SK-N-SH (cell line): ENCODE measurements at regions not wholly inside any gene's neighbourhood (a gene's known extent, or its start where the extent isn't known, plus 50 kb on each side); places are given as distances from the start of the nearest gene placed in this dataset.

Experiments
- CTCF ChIA-PET: fragments of 300-600, 350-600 bp; formaldehyde crosslinking; extraction: SDS; loops from one replicate; lab custom pipeline; 2021; lab: Yijun Ruan, JAX
- POLR2A ChIA-PET: fragments of 350-600 bp; sonication (Branson Sonifier 250); formaldehyde crosslinking; extraction: SDS; loops from one replicate; lab custom pipeline; 2020; ENCODE audit warnings: antibody characterized with exemption, inconsistent platforms; lab: Yijun Ruan, JAX
- DNase-seq: peaks from one replicate; pipeline ENCODE4 v3.0.0; 2012
- H2AFZ ChIP-seq: fragments of 200-600 bp; sonication (generic); 2 replicates; pipeline ENCODE4 v1.8.1; 2016; ENCODE audit warnings: antibody characterized with exemption, mild to moderate bottlenecking, low read depth
- H3F3A ChIP-seq: fragments of 200-600 bp; sonication (generic); replicated peaks from 2 replicates; pipeline ENCODE3; 2016; ENCODE audit warnings: antibody characterized with exemption, mild to moderate bottlenecking; ENCODE audit not compliant: insufficient read depth
- H3K27ac ChIP-seq, 2 experiments: fragments of 200-500 bp in 1 of 2; fragments of 200-600 bp in 1 of 2; sonication (Bioruptor generic) in 1 of 2; sonication (generic), shearing (Covaris generic) in 1 of 2; 2 replicates each; pipeline versions ENCODE4 v1.5.1 to v1.6.1; 2014 to 2016; ENCODE audit warnings: low read depth in 2 of 2, inconsistent platforms in 1 of 2, low read length in 1 of 2, mild to moderate bottlenecking in 1 of 2, mixed read lengths in 1 of 2
- H3K27me3 ChIP-seq: fragments of 200-600 bp; sonication (generic), shearing (Covaris generic); 2 replicates; pipeline ENCODE4 v1.6.1; 2016; ENCODE audit warnings: mixed run types; ENCODE audit not compliant: insufficient read depth
- H3K36me3 ChIP-seq, 2 experiments: fragments of 200-500 bp in 1 of 2; fragments of 200-600 bp in 1 of 2; sonication (Bioruptor generic) in 1 of 2; sonication (generic) in 1 of 2; replicated peaks in 1 of 2; 2 replicates each; pipeline versions ENCODE3 to v1.5.1; 2014 to 2016; ENCODE audit warnings: low read length in 1 of 2, mild to moderate bottlenecking in 1 of 2; ENCODE audit not compliant: insufficient read depth in 2 of 2, control insufficient read depth in 1 of 2
- H3K4me1 ChIP-seq, 2 experiments: fragments of 200-500 bp in 1 of 2; fragments of 200-600 bp in 1 of 2; sonication (Bioruptor generic) in 1 of 2; sonication (generic), shearing (Covaris generic) in 1 of 2; 2 replicates each; pipeline versions ENCODE4 v1.5.1 to v1.6.1; 2014 to 2016; ENCODE audit warnings: low read depth in 1 of 2, low read length in 1 of 2, mixed run types in 1 of 2; ENCODE audit not compliant: insufficient read depth in 2 of 2, control insufficient read depth in 1 of 2
- H3K4me2 ChIP-seq: fragments of 200-600 bp; sonication (generic), shearing (Covaris generic); 2 replicates; pipeline ENCODE4 v1.6.1; 2017; ENCODE audit warnings: mixed run types
- H3K4me3 ChIP-seq, 2 experiments: fragments of 200-500 bp in 1 of 2; fragments of 200-600 bp in 1 of 2; sonication (Bioruptor generic) in 1 of 2; sonication (generic), shearing (Covaris generic) in 1 of 2; 2 replicates each; pipeline versions ENCODE4 v1.5.1 to v1.8.1; 2014 to 2016; ENCODE audit warnings: low read depth in 2 of 2, inconsistent platforms in 1 of 2, low read length in 1 of 2, mild to moderate bottlenecking in 1 of 2, mixed read lengths in 1 of 2, moderate library complexity in 1 of 2
- H3K79me2 ChIP-seq: fragments of 200-600 bp; sonication (generic); 2 replicates; pipeline ENCODE4 v1.8.1; 2017; ENCODE audit warnings: mild to moderate bottlenecking; ENCODE audit not compliant: insufficient read depth
- H3K9ac ChIP-seq: fragments of 200-600 bp; sonication (generic); 2 replicates; pipeline ENCODE4 v1.6.1; 2017; ENCODE audit warnings: mixed run types
- H3K9me2 ChIP-seq: fragments of 200-600 bp; sonication (generic); 2 replicates; pipeline ENCODE4 v1.6.1; 2017; ENCODE audit warnings: mixed run types
- H3K9me3 ChIP-seq: fragments of 200-600 bp; sonication (generic); 2 replicates; pipeline ENCODE4 v1.6.1; 2017; ENCODE audit warnings: mixed run types, mild to moderate bottlenecking, moderate library complexity
- H4K20me1 ChIP-seq: fragments of 200-600 bp; sonication (generic); 2 replicates; pipeline ENCODE4 v1.6.1; 2017; ENCODE audit warnings: mild to moderate bottlenecking, mixed run types; ENCODE audit not compliant: insufficient read depth
- CHD2 ChIP-seq: fragments of 150-350 bp; IDR thresholded peaks from 2 replicates; pipeline ENCODE4 v1.6.1; 2018; ENCODE audit warnings: low read length; ENCODE audit not compliant: partially characterized antibody
- CTCF ChIP-seq: fragments of 200-600 bp; sonication (generic); IDR thresholded peaks from 2 replicates; pipeline ENCODE4 v1.6.1; 2017; ENCODE audit warnings: antibody characterized with exemption, mild to moderate bottlenecking, moderate library complexity
- ELF1 ChIP-seq: IDR thresholded peaks from 2 replicates; pipeline ENCODE4 v1.4.0; 2012
- FOSL2 ChIP-seq: IDR thresholded peaks from 2 replicates; pipeline ENCODE4 v1.4.0; 2012; ENCODE audit warnings: low read depth, mild to moderate bottlenecking, moderate library complexity, borderline replicate concordance
- JUND ChIP-seq: IDR thresholded peaks from 2 replicates; pipeline ENCODE4 v1.4.0; 2012
- MEF2A ChIP-seq: IDR thresholded peaks from 2 replicates; pipeline ENCODE4 v1.4.0; 2012; ENCODE audit warnings: low read depth, borderline replicate concordance
- MXI1 ChIP-seq: IDR thresholded peaks from 2 replicates; pipeline ENCODE4 v1.6.1; 2012; ENCODE audit warnings: mild to moderate bottlenecking, low read depth, low read length, improper control_type of control experiment
- NRF1 ChIP-seq: IDR thresholded peaks from 2 replicates; pipeline ENCODE4 v1.6.1; 2012; ENCODE audit warnings: low read depth, mild to moderate bottlenecking, low read length
- TAF1 ChIP-seq: IDR thresholded peaks from 2 replicates; pipeline ENCODE4 v1.6.1; 2012; ENCODE audit warnings: low read depth, mild to moderate bottlenecking, low read length, moderate library complexity, borderline replicate concordance
- TEAD4 ChIP-seq: IDR thresholded peaks from 2 replicates; pipeline ENCODE4 v1.4.0; 2012; ENCODE audit warnings: mild to moderate bottlenecking, borderline replicate concordance; ENCODE audit not compliant: insufficient read depth
- USF1 ChIP-seq: IDR thresholded peaks from 2 replicates; pipeline ENCODE4 v1.4.0; 2012; ENCODE audit warnings: low read depth, borderline replicate concordance
- YY1 ChIP-seq: IDR thresholded peaks from 2 replicates; pipeline ENCODE4 v1.4.0; 2012; ENCODE audit warnings: low read depth, mild to moderate bottlenecking
- ZBTB33 ChIP-seq: IDR thresholded peaks from 2 replicates; pipeline ENCODE4 v1.4.0; 2012; ENCODE audit warnings: low read depth, borderline replicate concordance
- WGBS: methylation state at CpG from one replicate; pipeline ENCODE4 v1.1.6; 2017; ENCODE audit warnings: low lambda C conversion rate; 5-methylcytosine and 5-hydroxymethylcytosine counted together

- TF ChIP-seq MEF2A, result no peak
- TF ChIP-seq TAF1, result no peak
- TF ChIP-seq ELF1, result no peak
Measured at GRCh38 chr1:29853716-29854330, 617.5 kb downstream of the PTPRU start (continued).

- Histone ChIP-seq H3K4me2 (no peak overlapping the region), H3K4me1 (peaks cover 2% of the 10 kb centered on the region in 2 experiments; a peak in 2 of 4 replicates), H3K27me3 (no peaks in the 10 kb centered on the region), H3K27ac (no peak overlapping the region), H3K9ac (no peak overlapping the region), H3K79me2 (no peaks in the 10 kb centered on the region), H3K4me3 (no peak overlapping the region), H2AFZ (no peak overlapping the region), H3K9me2 (no peaks in the 10 kb centered on the region), H3K36me3 (no peaks in the 10 kb centered on the region), H3F3A (no peaks in the 10 kb centered on the region), H4K20me1 (no peaks in the 10 kb centered on the region), H3K9me3 (no peaks in the 10 kb centered on the region)
- TF ChIP-seq CHD2 (no peak), USF1 (no peak), NRF1 (no peak), YY1 (no peak), TEAD4 (no peak), CTCF (no peak), JUND (no peak), MXI1 (no peak), FOSL2 (no peak)
- DNase-seq, result no peak
- WGBS, result 54% methylated on average over 5 of the region's 9 CpGs
- POLR2A ChIA-PET, result no interaction called here
- CTCF ChIA-PET, result interaction anchor here (0.7 to 1.2 kb wide), 2 partner anchors 26 to 60 kb away, joined by 3 to 4 read pairs; no protein-coding TSS in a partner anchor
Measured at GRCh38 chr1:29852248-29852647, 615.9 kb downstream of the PTPRU start.

- Histone ChIP-seq H3K9me3 (no peaks in the 10 kb centered on the region), H3K27ac (no peak overlapping the region), H3K79me2 (no peaks in the 10 kb centered on the region), H4K20me1 (no peaks in the 10 kb centered on the region), H3K4me3 (no peak overlapping the region), H3K9me2 (no peaks in the 10 kb centered on the region), H3F3A (no peaks in the 10 kb centered on the region), H3K4me1 (peaks cover 2% of the 10 kb centered on the region in 2 experiments; a peak in 2 of 4 replicates), H3K27me3 (no peaks in the 10 kb centered on the region), H3K4me2 (no peak overlapping the region), H3K36me3 (no peaks in the 10 kb centered on the region), H3K9ac (no peak overlapping the region), H2AFZ (no peak overlapping the region)
- ChIA-PET CTCF (interaction anchor here (0.7 to 1.4 kb wide), 4 partner anchors 18 to 236 kb away, joined by 3 to 4 read pairs (median 3); no protein-coding TSS in a partner anchor), POLR2A (no interaction called here)
- 47% methylated on average over 11 of the region's 11 CpGs for WGBS
- TF ChIP-seq ZBTB33 (no peak), TAF1 (no peak), ELF1 (no peak), CTCF (no peak), CHD2 (no peak), YY1 (no peak), JUND (no peak)
- DNase-seq, result no peak
Measured at GRCh38 chr1:29851691-29852090, 615.4 kb downstream of the PTPRU start.
